ENCODE measurements at regions not wholly inside any gene's neighbourhood (a gene's known extent, or its start where the extent isn't known, plus 50 kb on each side); places are given as distances from the start of the nearest gene placed in this dataset.

GRCh38 chr3:113143353-113143752 is 68.0 kb upstream of the BOC start:
- H3K9me2 ChIP-seq (ENCODE audit: insufficient read depth), result no peaks in the 10 kb centered on the region
- H3K36me3 ChIP-seq (ENCODE audit: control insufficient read depth in 1 of 2, insufficient read depth in 2 of 2, low read length in 2 of 2), result no peaks in the 10 kb centered on the region
- H3K27me3 ChIP-seq (ENCODE audit: insufficient read depth, low read length), result no peaks in the 10 kb centered on the region
- TF ChIP-seq REST (IDR thresholded peaks at IDR 0.05; ENCODE audit: low read depth) (no peak), FOSL1 (IDR thresholded peaks at IDR 0.05; ENCODE audit: low read depth) (no peak), MAX (IDR thresholded peaks at IDR 0.05) (no peak), SIN3A (IDR thresholded peaks at IDR 0.05; ENCODE audit: low read depth) (no peak), ELF1 (IDR thresholded peaks at IDR 0.05; ENCODE audit: borderline replicate concordance, low read depth) (no peak), CEBPB (IDR thresholded peaks at IDR 0.05; ENCODE audit: low read depth) (no peak), TCF7L2 (IDR thresholded peaks at IDR 0.05; ENCODE audit: borderline replicate concordance, extremely low read depth, insufficient read depth, insufficient read length) (no peak), SP1 (IDR thresholded peaks at IDR 0.05; ENCODE audit: low read depth) (no peak), EZH2 (IDR thresholded peaks at IDR 0.05) (no peak), ZNF274 (IDR thresholded peaks at IDR 0.05; ENCODE audit: low read depth, low read length) (no peak), EGR1 (IDR thresholded peaks at IDR 0.05; ENCODE audit: low read depth) (no peak), ZFX (IDR thresholded peaks at IDR 0.05) (no peak), ATF3 (IDR thresholded peaks at IDR 0.05) (no peak), RAD21 (IDR thresholded peaks at IDR 0.05; ENCODE audit: low read depth) (no peak)
- H3K4me2 ChIP-seq (ENCODE audit: low read length), result no peak overlapping the region
- H3K4me3 ChIP-seq (replicated peaks in 1 of 2; ENCODE audit: low read depth in 1 of 2, low read length in 2 of 2), result no peak overlapping the region
- no peak overlapping the region for H3K27ac ChIP-seq (ENCODE audit: low read depth, low read length)
- no peak for DNase-seq (ENCODE audit: low read depth, low spot score)
- ChIA-PET RAD21 (ENCODE audit: low non-redundant PET in 1 of 2, low total read pairs in 2 of 2, uncharacterized antibody in 2 of 2, unreplicated experiment in 2 of 2) (no interaction called here), CTCF (no interaction called here), POLR2A (no interaction called here)
- H3K9me3 ChIP-seq (ENCODE audit: control insufficient read depth in 1 of 2, insufficient read depth in 1 of 2, low read depth in 1 of 2, low read length in 2 of 2), result no peaks in the 10 kb centered on the region
- no peaks in the 10 kb centered on the region for H4K20me1 ChIP-seq (ENCODE audit: insufficient read depth)
- no peaks in the 10 kb centered on the region for H3K4me1 ChIP-seq (ENCODE audit: control insufficient read depth in 1 of 2, insufficient read depth in 2 of 2, low read length in 2 of 2)
- ATAC-seq, result no peak
- BruUV-seq (replicated peaks), result no TSS peak
- H2AFZ ChIP-seq (ENCODE audit: low read depth, low read length, poor library complexity, severe bottlenecking), result no peak overlapping the region
- H3K79me2 ChIP-seq (ENCODE audit: insufficient read depth, low read length), result no peaks in the 10 kb centered on the region
- no peak overlapping the region for H3K9ac ChIP-seq (ENCODE audit: low read length)
- intact Hi-C loops (cut with micrococcal nuclease), result no loop called here
